ENCODE measurements at regions not wholly inside any gene's neighbourhood (a gene's known extent, or its start where the extent isn't known, plus 50 kb on each side); places are given as distances from the start of the nearest gene placed in this dataset.

DNA sequence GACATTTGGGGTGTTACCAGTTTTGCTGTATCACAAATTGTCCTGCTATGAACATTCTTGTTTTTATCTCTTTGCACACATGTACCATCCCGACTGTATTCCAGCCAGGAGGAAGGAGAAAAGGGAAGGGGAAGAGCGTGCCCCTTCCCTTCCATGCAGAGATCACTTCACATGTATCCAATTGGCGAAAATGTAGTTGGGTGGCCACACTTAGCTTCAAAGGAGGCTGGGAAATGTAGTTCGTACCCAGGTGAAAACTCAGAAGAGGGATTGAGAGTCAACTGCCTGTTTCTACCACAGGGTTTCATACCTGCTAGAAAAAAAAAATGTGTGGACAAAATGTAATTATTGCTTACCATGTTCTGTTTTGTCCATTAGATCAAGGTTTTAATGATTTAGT is 189.1 kb upstream of the PELI2 start:
- Histone ChIP-seq H3K14ac (replicated peaks; ENCODE audit: low read depth, low read length) (no peak overlapping the region), H4K20me1 (ENCODE audit: insufficient read depth, low read length) (no peaks in the 10 kb centered on the region), H3K79me1 (ENCODE audit: low read depth in 1 of 2, low read length in 2 of 2) (no peaks in the 10 kb centered on the region), H4K8ac (ENCODE audit: low read depth in 2 of 2, low read length in 2 of 2) (no peak overlapping the region), H3K27ac (ENCODE audit: insufficient read depth, low read length) (no peak overlapping the region), H2BK120ac (ENCODE audit: low read depth, low read length) (no peak overlapping the region), H3K4me2 (ENCODE audit: low read depth, low read length) (no peak overlapping the region), H2BK15ac (ENCODE audit: low read depth, low read length) (no peak overlapping the region), H3K18ac (ENCODE audit: low read depth, low read length) (no peak overlapping the region), H3K27me3 (ENCODE audit: control insufficient read depth, insufficient read depth, low read length) (peaks cover 31% of the 10 kb centered on the region), H2BK20ac (ENCODE audit: low read depth, low read length) (no peak overlapping the region), H3K4me3 (ENCODE audit: insufficient read depth, low read depth, low read length) (no peak overlapping the region), H3K4me1 (ENCODE audit: control insufficient read depth, insufficient read depth, low read length) (no peaks in the 10 kb centered on the region), H4K91ac (ENCODE audit: insufficient read depth, low read depth, low read length) (no peak overlapping the region), H3K9me1 (ENCODE audit: insufficient read depth, low read length) (no peaks in the 10 kb centered on the region), H3K4ac (ENCODE audit: low read depth, low read length) (no peak overlapping the region), H3K9me3 (ENCODE audit: control insufficient read depth, insufficient read depth, low read length) (peaks cover 8% of the 10 kb centered on the region), H3K9ac (ENCODE audit: low read depth, low read length) (no peak overlapping the region), H3K36me3 (ENCODE audit: control insufficient read depth, insufficient read depth, low read length) (no peaks in the 10 kb centered on the region), H2AK5ac (ENCODE audit: low read depth, low read length) (no peak overlapping the region), H2AK9ac (replicated peaks; ENCODE audit: low read depth, low read length, poor library complexity) (no peak overlapping the region), H3K56ac (ENCODE audit: extremely low read depth, insufficient read depth, low read length) (no peak overlapping the region), H3K23ac (ENCODE audit: low read depth, low read length) (no peak overlapping the region), H2BK5ac (ENCODE audit: low read depth, low read length, poor library complexity, severe bottlenecking) (no peak overlapping the region), H2AFZ (replicated peaks; ENCODE audit: low read length, poor library complexity) (no peak overlapping the region), H4K5ac (ENCODE audit: low read depth, low read length) (no peak overlapping the region)
- dilution Hi-C loops (cut with HindIII; ENCODE audit: low sequenced_read_pairs, unreplicated experiment): no loop called here
- no TSS peak for BruUV-seq (replicated peaks)
- CTCF ChIA-PET: interaction anchor here (1.2 kb wide), 2 partner anchors 12 to 83 kb away, joined by 3 to 5 read pairs; no protein-coding TSS in a partner anchor
- in situ Hi-C loops (cut with MboI; ENCODE audit: low sequenced_read_pairs): no loop called here
- POLR2A ChIA-PET (ENCODE audit: unreplicated experiment): no interaction called here
- no peak for DNase-seq
- TF ChIP-seq MXI1 (IDR thresholded peaks at IDR 0.05; ENCODE audit: borderline replicate concordance, low read depth, low read length): no peak
- TF ChIP-seq, protein P1, sequence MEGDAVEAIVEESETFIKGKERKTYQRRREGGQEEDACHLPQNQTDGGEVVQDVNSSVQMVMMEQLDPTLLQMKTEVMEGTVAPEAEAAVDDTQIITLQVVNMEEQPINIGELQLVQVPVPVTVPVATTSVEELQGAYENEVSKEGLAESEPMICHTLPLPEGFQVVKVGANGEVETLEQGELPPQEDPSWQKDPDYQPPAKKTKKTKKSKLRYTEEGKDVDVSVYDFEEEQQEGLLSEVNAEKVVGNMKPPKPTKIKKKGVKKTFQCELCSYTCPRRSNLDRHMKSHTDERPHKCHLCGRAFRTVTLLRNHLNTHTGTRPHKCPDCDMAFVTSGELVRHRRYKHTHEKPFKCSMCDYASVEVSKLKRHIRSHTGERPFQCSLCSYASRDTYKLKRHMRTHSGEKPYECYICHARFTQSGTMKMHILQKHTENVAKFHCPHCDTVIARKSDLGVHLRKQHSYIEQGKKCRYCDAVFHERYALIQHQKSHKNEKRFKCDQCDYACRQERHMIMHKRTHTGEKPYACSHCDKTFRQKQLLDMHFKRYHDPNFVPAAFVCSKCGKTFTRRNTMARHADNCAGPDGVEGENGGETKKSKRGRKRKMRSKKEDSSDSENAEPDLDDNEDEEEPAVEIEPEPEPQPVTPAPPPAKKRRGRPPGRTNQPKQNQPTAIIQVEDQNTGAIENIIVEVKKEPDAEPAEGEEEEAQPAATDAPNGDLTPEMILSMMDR (conservative IDR thresholded peaks at IDR 0.05; ENCODE audit: low read depth, low read length): no peak
- TF ChIP-seq, protein P2, sequence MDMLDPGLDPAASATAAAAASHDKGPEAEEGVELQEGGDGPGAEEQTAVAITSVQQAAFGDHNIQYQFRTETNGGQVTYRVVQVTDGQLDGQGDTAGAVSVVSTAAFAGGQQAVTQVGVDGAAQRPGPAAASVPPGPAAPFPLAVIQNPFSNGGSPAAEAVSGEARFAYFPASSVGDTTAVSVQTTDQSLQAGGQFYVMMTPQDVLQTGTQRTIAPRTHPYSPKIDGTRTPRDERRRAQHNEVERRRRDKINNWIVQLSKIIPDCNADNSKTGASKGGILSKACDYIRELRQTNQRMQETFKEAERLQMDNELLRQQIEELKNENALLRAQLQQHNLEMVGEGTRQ (IDR thresholded peaks at IDR 0.05; ENCODE audit: low read depth, low read length): no peak
- no peak for TF ChIP-seq BHLHE40 (IDR thresholded peaks at IDR 0.05; ENCODE audit: low read depth, low read length)
- intact Hi-C loops (cut with micrococcal nuclease): loop anchor here (5.0 kb wide), 1 partner anchor 492 kb away; no protein-coding TSS in a partner anchor
- no peak for ATAC-seq (ENCODE audit: low read depth)
- 67% methylated on average over 1 of the region's 4 CpGs; no CpG with 5 or more reads in 1 of the 2 experiments for WGBS, 2 experiments (ENCODE audit: extremely low coverage in 2 of 2, insufficient read length in 1 of 2)
